Large intestine (tissue), 3 donors: ENCODE measurements at regions not wholly inside any gene's neighbourhood (a gene's known extent, or its start where the extent isn't known, plus 50 kb on each side); places are given as distances from the start of the nearest gene placed in this dataset.

Experiments used
- DNase-seq, 2 donors: peaks; one replicate each; pipeline versions ENCODE4 v3.0.0 to v3.0.0-alpha.2; 2013
- H3K27ac ChIP-seq: one replicate; pipeline ENCODE4 v1.5.1; 2013; ENCODE audit warnings: low read length
- H3K27me3 ChIP-seq: 2 replicates; pipeline ENCODE4 v1.6.1; 2013; ENCODE audit warnings: low read length; ENCODE audit not compliant: control insufficient read depth, insufficient read depth
- H3K36me3 ChIP-seq: 2 replicates; pipeline ENCODE4 v1.6.1; 2013; ENCODE audit warnings: low read length; ENCODE audit not compliant: control insufficient read depth, insufficient read depth
- H3K4me1 ChIP-seq: one replicate; pipeline ENCODE4 v1.6.1; 2013; ENCODE audit warnings: low read length; ENCODE audit not compliant: control insufficient read depth, insufficient read depth
- H3K4me3 ChIP-seq: one replicate; pipeline ENCODE4 v1.5.1; 2013; ENCODE audit warnings: low read length
- H3K9me3 ChIP-seq: one replicate; pipeline ENCODE4 v1.6.1; 2013; ENCODE audit warnings: mild to moderate bottlenecking, low read depth, low read length, moderate library complexity; ENCODE audit not compliant: control insufficient read depth
- WGBS: methylation state at CpG from one replicate; pipeline ENCODE4 v1.1.5; 2013; ENCODE audit warnings: low lambda C conversion rate; ENCODE audit not compliant: insufficient coverage; 5-methylcytosine and 5-hydroxymethylcytosine counted together

DNA sequence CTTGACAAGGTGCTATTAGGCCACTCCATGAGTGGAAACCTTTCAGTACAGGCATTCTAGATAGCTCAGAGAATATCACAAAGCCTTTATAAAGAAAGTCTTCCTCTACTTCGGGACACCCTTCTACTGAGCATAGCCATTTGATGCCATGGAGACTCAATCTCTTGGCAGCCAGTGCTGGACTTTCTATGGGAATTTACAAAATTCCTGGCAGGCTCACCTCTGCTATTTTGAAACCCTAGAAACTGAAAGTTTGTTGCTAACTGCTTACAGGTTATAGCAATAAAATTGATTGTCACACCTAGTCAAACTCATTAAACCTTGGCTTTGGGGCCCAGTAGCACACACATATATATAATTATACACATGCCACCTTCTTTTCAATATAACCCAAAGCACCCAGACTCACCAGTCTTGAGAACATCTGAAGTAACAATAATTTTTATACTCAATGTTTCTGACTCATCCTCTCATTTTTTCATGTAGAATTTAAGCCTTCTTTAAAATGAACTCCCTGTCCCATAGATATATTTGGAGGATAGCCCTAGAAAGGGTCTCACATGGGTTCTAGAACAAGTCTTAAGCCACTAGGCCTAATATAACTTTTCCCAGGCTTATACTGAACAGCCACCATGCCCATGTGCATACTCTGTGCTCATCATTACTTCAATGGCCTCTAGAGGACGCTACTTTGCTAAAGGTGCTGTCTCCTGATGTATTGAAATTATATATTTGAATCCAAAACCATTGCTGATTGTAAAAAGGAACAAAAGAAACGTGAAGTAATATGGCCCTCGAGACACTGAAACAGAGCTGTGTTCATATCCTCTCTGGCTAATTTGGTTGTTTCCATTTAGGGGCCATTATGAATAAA lies 368.1 kb upstream of the MARCKS start:
- no peak for DNase-seq
- no CpG with 5 or more reads among the region's 4 CpGs for WGBS

DNA sequence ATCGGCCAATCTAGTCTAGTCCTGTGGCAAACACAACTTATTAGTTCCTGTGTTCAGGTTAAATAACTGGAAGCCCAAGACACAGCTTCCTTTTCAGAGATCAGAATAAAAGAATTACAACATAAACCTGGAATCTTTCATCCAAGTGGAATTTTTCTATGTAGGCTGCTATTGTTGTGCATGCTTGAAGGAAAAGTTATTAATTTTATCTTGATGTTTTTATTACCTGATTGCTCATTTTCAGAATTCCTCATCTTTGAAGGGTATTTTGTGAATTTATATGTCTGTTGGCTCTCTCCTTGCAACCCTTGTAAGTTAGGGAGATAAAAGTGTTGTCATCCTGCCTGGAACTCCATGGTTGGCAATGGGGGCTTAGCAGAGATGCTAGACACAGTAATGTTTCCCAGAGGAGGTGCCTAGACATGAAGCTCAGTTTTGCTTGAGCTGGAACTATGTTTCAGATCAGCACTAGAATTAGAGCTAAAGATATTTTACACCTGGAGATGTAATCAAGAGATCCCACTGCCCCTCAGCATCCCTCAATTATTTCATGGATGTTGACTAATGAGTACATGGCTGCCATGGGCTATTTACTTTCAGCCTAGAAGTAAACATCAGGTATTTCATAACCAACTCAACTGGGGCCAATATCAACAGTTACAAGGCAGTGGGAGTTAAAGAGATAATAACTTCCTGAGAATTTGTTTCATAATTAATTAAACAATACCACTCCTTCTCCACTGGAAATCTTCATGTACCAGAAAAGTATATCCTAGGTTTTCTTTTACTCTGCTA lies 367.0 kb upstream of the MARCKS start:
- Histone ChIP-seq H3K27ac (no peak overlapping the region), H3K27me3 (no peaks in the 10 kb centered on the region), H3K36me3 (no peaks in the 10 kb centered on the region), H3K4me3 (no peak overlapping the region), H3K9me3 (no peaks in the 10 kb centered on the region), H3K4me1 (no peaks in the 10 kb centered on the region)
- DNase-seq = no peak
- WGBS = no CpG with 5 or more reads among the region's 1 CpG

More for the DNA sequence above, 368.1 kb upstream of the MARCKS start:
- Histone ChIP-seq H3K36me3 (no peaks in the 10 kb centered on the region), H3K27me3 (no peaks in the 10 kb centered on the region), H3K27ac (no peak overlapping the region), H3K4me1 (no peaks in the 10 kb centered on the region), H3K9me3 (no peaks in the 10 kb centered on the region), H3K4me3 (no peak overlapping the region)

DNA sequence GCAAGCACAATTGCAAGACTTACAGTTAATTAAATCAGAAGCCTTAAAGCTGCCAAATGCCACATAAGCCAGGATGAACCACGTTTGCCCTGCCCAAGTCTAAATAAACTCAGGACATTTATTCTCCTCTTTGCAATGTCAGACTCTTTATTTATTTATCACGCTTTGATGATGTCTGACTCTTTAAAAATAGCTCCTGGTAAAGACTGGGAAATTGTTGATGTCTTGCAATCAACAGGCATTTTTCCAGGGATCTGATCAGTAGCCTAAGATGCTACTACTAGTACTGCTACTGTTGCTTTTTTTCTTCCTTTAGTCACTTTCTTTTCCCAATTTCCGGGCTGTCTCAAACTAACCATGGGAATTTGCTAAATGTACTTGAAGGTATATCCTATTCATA lies 365.8 kb upstream of the MARCKS start:
- no peaks in the 10 kb centered on the region for H3K9me3 ChIP-seq
- no peaks in the 10 kb centered on the region for H3K36me3 ChIP-seq
- H3K4me1 ChIP-seq = no peaks in the 10 kb centered on the region
- no peaks in the 10 kb centered on the region for H3K27me3 ChIP-seq
- WGBS = 100% methylated on average over 1 of the region's 3 CpGs
- no peak for DNase-seq
- no peak overlapping the region for H3K27ac ChIP-seq
- no peak overlapping the region for H3K4me3 ChIP-seq

DNA sequence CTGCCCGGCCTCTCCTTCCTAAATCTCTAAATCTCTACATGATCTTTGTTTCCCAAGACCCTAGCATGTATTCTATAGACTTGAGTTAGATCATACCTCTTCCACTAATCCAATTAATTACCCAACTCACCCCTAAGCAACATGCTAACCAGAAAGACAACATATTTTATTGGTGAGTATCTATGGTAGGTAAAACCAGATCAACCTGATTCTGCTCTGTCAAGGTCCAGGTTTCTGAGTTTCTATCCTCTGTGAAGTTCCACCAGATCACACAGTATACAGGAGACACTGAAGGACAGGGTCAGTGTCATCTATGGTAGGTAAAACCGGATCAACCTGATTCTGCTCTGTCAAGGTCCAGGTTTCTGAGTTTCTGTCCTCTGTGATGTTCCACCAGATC lies 363.2 kb upstream of the MARCKS start:
- DNase-seq = no peak
- no peak overlapping the region for H3K4me3 ChIP-seq

DNA sequence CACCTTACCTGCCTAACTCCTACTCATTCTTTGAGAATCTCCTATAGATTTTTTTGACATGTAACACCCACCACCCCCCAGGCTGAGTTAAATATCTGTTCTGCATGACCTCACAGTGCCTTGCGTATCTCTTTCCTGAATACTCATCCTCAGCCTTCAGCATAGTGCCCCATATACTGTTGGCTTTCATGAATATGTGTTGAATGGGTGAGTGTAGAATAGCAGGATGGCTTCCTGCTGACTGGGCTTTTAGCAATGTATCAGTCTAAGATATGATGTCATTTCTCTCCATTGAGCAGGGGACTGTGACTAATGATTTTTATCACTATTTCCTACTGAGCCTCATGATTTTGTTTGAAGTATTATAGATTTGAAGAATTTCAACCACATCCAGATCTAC lies 361.6 kb upstream of the MARCKS start:
- WGBS = no CpG with 5 or more reads among the region's 1 CpG

More for the DNA sequence above, 363.2 kb upstream of the MARCKS start:
- no peak overlapping the region for H3K27ac ChIP-seq
- H3K36me3 ChIP-seq = no peaks in the 10 kb centered on the region
- no peaks in the 10 kb centered on the region for H3K4me1 ChIP-seq
- no peaks in the 10 kb centered on the region for H3K27me3 ChIP-seq
- no CpG with 5 or more reads among the region's 2 CpGs for WGBS
- no peaks in the 10 kb centered on the region for H3K9me3 ChIP-seq

DNA sequence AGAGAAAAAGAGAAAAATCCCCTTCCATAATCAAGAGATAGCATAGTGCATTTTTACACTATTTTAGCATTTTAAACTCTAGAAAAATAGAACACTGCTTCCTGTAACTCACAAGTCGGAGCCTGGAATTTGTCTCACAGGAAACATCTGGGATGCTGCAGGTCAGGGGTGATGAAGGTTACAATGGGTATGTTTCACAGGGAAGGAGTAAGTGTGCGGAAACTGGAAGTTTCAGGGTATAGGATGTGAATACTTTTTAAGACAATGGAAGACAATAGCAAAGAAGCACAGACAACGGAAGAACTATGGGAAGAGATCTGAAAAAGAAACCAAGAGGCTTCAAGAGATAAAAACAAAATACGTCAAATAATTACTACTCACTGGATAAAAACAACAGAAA lies 361.0 kb upstream of the MARCKS start:
- H3K27ac ChIP-seq = no peak overlapping the region
- no peaks in the 10 kb centered on the region for H3K4me1 ChIP-seq
- no peaks in the 10 kb centered on the region for H3K27me3 ChIP-seq
- H3K36me3 ChIP-seq = no peaks in the 10 kb centered on the region
- WGBS = 90% methylated on average over 3 of the region's 4 CpGs
- H3K4me3 ChIP-seq = no peak overlapping the region
- no peak for DNase-seq
- H3K9me3 ChIP-seq = no peaks in the 10 kb centered on the region

More for the DNA sequence above, 361.6 kb upstream of the MARCKS start:
- Histone ChIP-seq H3K27me3 (no peaks in the 10 kb centered on the region), H3K4me3 (no peak overlapping the region), H3K9me3 (no peaks in the 10 kb centered on the region), H3K4me1 (no peaks in the 10 kb centered on the region), H3K27ac (no peak overlapping the region), H3K36me3 (no peaks in the 10 kb centered on the region)
- no peak for DNase-seq

DNA sequence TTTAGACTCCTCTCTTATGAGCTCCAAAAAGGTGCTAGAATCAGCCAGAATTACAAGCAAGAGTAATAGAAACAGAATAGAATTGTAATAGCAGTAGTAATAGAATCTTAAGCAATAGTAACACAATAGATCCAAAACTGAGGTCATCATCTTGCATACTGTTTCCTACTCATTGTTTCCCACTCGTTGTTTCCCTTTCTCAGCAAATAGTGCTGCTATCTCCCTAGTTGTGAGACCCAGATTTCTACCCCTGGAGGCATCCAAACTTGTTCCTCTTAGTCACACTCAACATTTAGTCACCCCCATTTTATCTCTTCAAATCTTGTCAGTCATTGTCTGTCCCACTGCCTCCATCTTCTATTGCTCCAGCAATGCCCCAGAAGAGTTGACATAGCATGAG lies 356.9 kb upstream of the MARCKS start:
- Histone ChIP-seq H3K9me3 (no peaks in the 10 kb centered on the region), H3K27ac (no peak overlapping the region), H3K4me3 (no peak overlapping the region), H3K27me3 (no peaks in the 10 kb centered on the region), H3K4me1 (no peaks in the 10 kb centered on the region), H3K36me3 (no peaks in the 10 kb centered on the region)
- DNase-seq = no peak
- 75% methylated on average over 1 of the region's 1 CpG for WGBS

DNA sequence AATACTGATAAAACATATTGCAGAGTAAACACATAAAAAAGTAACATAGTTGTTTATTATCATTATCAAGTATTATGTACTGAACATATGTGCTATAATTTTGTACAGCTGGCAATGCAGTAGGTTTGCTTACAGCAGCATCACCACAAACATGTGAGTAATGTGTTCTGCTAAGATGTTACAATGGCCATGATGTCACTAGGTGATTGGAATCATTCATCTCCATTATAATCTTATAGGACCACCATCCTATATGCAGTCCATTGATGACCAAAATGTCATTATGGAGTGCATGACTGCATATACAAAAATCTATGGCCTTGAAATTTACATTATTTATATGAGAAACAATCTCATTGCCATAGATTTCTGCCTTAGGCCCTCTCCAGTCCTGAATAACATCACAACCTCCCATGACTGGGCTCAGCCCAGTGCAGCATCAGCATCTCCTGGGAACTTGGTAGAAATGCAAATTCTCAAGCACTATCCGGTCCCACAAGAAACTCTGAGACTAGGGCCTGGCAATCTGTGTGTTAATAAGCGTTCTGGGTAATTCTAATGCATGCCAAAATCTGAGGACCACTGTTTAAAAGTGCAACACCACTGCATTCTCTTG lies 352.0 kb upstream of the MARCKS start:
- no peaks in the 10 kb centered on the region for H3K4me1 ChIP-seq

DNA sequence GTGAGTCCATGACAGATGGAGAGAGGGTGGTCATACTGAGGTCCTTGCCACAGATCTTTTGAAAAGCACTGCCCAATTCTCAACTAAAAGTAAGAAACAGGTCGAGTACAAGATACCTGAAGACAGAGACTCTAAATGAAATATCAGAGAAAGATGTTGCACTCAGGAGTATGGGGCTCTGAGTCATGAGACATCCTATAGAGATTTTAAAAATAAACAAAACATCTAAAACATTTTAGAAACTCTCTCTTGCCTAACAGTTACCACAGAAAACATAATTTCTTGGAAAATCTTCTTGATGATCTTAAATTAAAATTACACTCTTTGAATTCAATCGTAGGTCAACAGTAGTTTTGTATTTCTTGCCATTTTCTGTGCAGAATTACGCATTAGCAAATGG lies 348.9 kb upstream of the MARCKS start:
- H3K4me3 ChIP-seq = no peak overlapping the region
- H3K9me3 ChIP-seq = no peaks in the 10 kb centered on the region
- no peak for DNase-seq
- H3K36me3 ChIP-seq = no peaks in the 10 kb centered on the region
- no peaks in the 10 kb centered on the region for H3K4me1 ChIP-seq
- no CpG with 5 or more reads among the region's 3 CpGs for WGBS
- no peak overlapping the region for H3K27ac ChIP-seq
- no peaks in the 10 kb centered on the region for H3K27me3 ChIP-seq

More for the DNA sequence above, 352.0 kb upstream of the MARCKS start:
- no CpG with 5 or more reads among the region's 2 CpGs for WGBS
- H3K9me3 ChIP-seq = no peaks in the 10 kb centered on the region
- no peak overlapping the region for H3K4me3 ChIP-seq
- H3K36me3 ChIP-seq = no peaks in the 10 kb centered on the region
- H3K27ac ChIP-seq = no peak overlapping the region
- no peak for DNase-seq
- no peaks in the 10 kb centered on the region for H3K27me3 ChIP-seq

DNA sequence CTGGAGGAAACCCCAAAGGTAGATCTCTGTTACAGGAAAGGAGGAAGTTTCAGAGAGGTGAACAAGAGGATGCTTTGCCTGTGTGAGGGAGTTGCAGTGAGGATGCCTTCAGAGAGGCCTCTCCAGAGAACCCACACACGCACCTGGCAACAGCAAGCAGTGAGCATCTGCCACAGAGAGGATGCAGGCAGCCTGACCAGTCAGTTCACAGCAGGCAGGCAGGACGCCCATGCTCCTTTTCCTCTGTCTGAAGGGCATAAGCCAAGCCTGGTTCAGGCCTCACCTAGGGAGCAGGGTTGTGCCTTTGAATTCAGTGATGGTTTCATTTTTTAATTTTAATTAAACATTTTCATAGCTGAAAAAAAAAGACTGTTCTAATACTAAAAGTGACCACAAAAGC lies 346.0 kb upstream of the MARCKS start:
- H3K9me3 ChIP-seq = no peaks in the 10 kb centered on the region
- DNase-seq = no peak
- no peaks in the 10 kb centered on the region for H3K36me3 ChIP-seq
- H3K4me3 ChIP-seq = no peak overlapping the region
- WGBS = no CpG with 5 or more reads among the region's 2 CpGs
- no peaks in the 10 kb centered on the region for H3K4me1 ChIP-seq
- no peak overlapping the region for H3K27ac ChIP-seq
- no peaks in the 10 kb centered on the region for H3K27me3 ChIP-seq
